Stimulated activated memory B cell treated with anti-CD40 and anti-IgM and Interleukin-4, amounts not matched to agents 10 μg/mL and 1 μg/mL and 100 μg/mL, for 72 hours (primary cell): ENCODE measurements at regions not wholly inside any gene's neighbourhood (a gene's known extent, or its start where the extent isn't known, plus 50 kb on each side); places are given as distances from the start of the nearest gene placed in this dataset.

ENCODE experiments used
- ATAC-seq: fragments of 150-1000 bp; cut with Tn5 transposase; 2 replicates; pipeline ENCODE4 v1.10.0; 2021
- H3K27ac Mint-ChIP-seq: one replicate; pipeline ENCODE4 v1.8.0; 2022; ENCODE audit warnings: mild to moderate bottlenecking, mixed read lengths
- H3K27me3 Mint-ChIP-seq: one replicate; pipeline ENCODE4 v1.8.0; 2022; ENCODE audit warnings: mixed read lengths
- H3K36me3 Mint-ChIP-seq: one replicate; pipeline ENCODE4 v1.8.0; 2022; ENCODE audit warnings: mixed read lengths
- H3K4me1 Mint-ChIP-seq: one replicate; pipeline ENCODE4 v1.8.0; 2022; ENCODE audit warnings: mixed read lengths
- H3K4me3 Mint-ChIP-seq: one replicate; pipeline ENCODE4 v1.8.0; 2022; ENCODE audit warnings: mild to moderate bottlenecking, moderate library complexity, mixed read lengths
- H3K9me3 Mint-ChIP-seq: one replicate; pipeline ENCODE4 v1.8.0; 2022; ENCODE audit warnings: mixed read lengths

GRCh38 chr7:132072873-132073272, 503.4 kb downstream of the PLXNA4 start:
- Mint-ChIP-seq H3K36me3 (no peaks in the 10 kb centered on the region), H3K27ac (no peak overlapping the region), H3K4me3 (no peak overlapping the region), H3K4me1 (no peaks in the 10 kb centered on the region), H3K9me3 (no peaks in the 10 kb centered on the region), H3K27me3 (peaks cover 9% of the 10 kb centered on the region)
- ATAC-seq, result peak; percentile 25

GRCh38 chr7:132072165-132072564, 504.1 kb downstream of the PLXNA4 start:
- Mint-ChIP-seq H3K4me1 (no peaks in the 10 kb centered on the region), H3K4me3 (no peak overlapping the region), H3K27ac (no peak overlapping the region), H3K9me3 (no peaks in the 10 kb centered on the region), H3K36me3 (no peaks in the 10 kb centered on the region), H3K27me3 (peaks cover 9% of the 10 kb centered on the region)
- no peak for ATAC-seq

GRCh38 chr7:132069306-132069705, 507.0 kb downstream of the PLXNA4 start:
- Mint-ChIP-seq H3K4me3 (no peak overlapping the region), H3K27ac (no peak overlapping the region), H3K9me3 (no peaks in the 10 kb centered on the region), H3K36me3 (no peaks in the 10 kb centered on the region), H3K27me3 (no peaks in the 10 kb centered on the region), H3K4me1 (no peaks in the 10 kb centered on the region)
- ATAC-seq, result no peak

GRCh38 chr7:132066761-132067171, 509.5 kb downstream of the PLXNA4 start:
- no peaks in the 10 kb centered on the region for H3K9me3 Mint-ChIP-seq
- no peaks in the 10 kb centered on the region for H3K27me3 Mint-ChIP-seq
- H3K4me1 Mint-ChIP-seq, result no peaks in the 10 kb centered on the region
- no peak overlapping the region for H3K4me3 Mint-ChIP-seq
- no peaks in the 10 kb centered on the region for H3K36me3 Mint-ChIP-seq
- no peak overlapping the region for H3K27ac Mint-ChIP-seq
- no peak for ATAC-seq

- no peak overlapping the region for H3K4me3 Mint-ChIP-seq
- H3K27ac Mint-ChIP-seq, result no peak overlapping the region
- no peaks in the 10 kb centered on the region for H3K4me1 Mint-ChIP-seq
- H3K9me3 Mint-ChIP-seq, result no peaks in the 10 kb centered on the region
- no peak for ATAC-seq
- H3K27me3 Mint-ChIP-seq, result no peaks in the 10 kb centered on the region
- H3K36me3 Mint-ChIP-seq, result no peaks in the 10 kb centered on the region
These were observed 509.7 kb upstream of the PODXL start for GRCh38 chr7:132065989-132066603.

- Mint-ChIP-seq H3K4me3 (no peak overlapping the region), H3K27me3 (no peaks in the 10 kb centered on the region), H3K36me3 (no peaks in the 10 kb centered on the region), H3K4me1 (no peaks in the 10 kb centered on the region), H3K9me3 (no peaks in the 10 kb centered on the region), H3K27ac (no peak overlapping the region)
- no peak for ATAC-seq
These were observed 509.0 kb upstream of the PODXL start for GRCh38 chr7:132065193-132065988.

GRCh38 chr7:132063800-132064199, 507.4 kb upstream of the PODXL start:
- Mint-ChIP-seq H3K4me1 (no peaks in the 10 kb centered on the region), H3K27ac (no peak overlapping the region)

GRCh38 chr7:132061937-132062336, 505.5 kb upstream of the PODXL start:
- ATAC-seq, result no peak
- Mint-ChIP-seq H3K36me3 (no peaks in the 10 kb centered on the region), H3K4me1 (no peaks in the 10 kb centered on the region), H3K9me3 (peaks cover 4% of the 10 kb centered on the region), H3K27ac (no peak overlapping the region), H3K27me3 (no peaks in the 10 kb centered on the region), H3K4me3 (no peak overlapping the region)

More at GRCh38 chr7:132063800-132064199, 507.4 kb upstream of the PODXL start:
- no peak for ATAC-seq
- Mint-ChIP-seq H3K36me3 (no peaks in the 10 kb centered on the region), H3K9me3 (no peaks in the 10 kb centered on the region), H3K4me3 (no peak overlapping the region), H3K27me3 (no peaks in the 10 kb centered on the region)

- Mint-ChIP-seq H3K9me3 (peaks cover 9% of the 10 kb centered on the region), H3K4me3 (no peak overlapping the region), H3K27me3 (no peaks in the 10 kb centered on the region), H3K27ac (no peak overlapping the region), H3K36me3 (no peaks in the 10 kb centered on the region), H3K4me1 (no peaks in the 10 kb centered on the region)
- ATAC-seq, result peak; percentile 31
These were observed 502.7 kb upstream of the PODXL start for GRCh38 chr7:132059141-132059540.

GRCh38 chr7:132055336-132056120, 499.1 kb upstream of the PODXL start:
- H3K36me3 Mint-ChIP-seq, result no peaks in the 10 kb centered on the region
- H3K4me1 Mint-ChIP-seq, result no peaks in the 10 kb centered on the region
- ATAC-seq, result no peak
- no peak overlapping the region for H3K4me3 Mint-ChIP-seq
- H3K27ac Mint-ChIP-seq, result no peak overlapping the region
- peaks cover 9% of the 10 kb centered on the region for H3K9me3 Mint-ChIP-seq
- no peaks in the 10 kb centered on the region for H3K27me3 Mint-ChIP-seq

- Mint-ChIP-seq H3K4me3 (no peak overlapping the region), H3K9me3 (peaks cover 9% of the 10 kb centered on the region), H3K36me3 (no peaks in the 10 kb centered on the region), H3K27ac (no peak overlapping the region), H3K4me1 (no peaks in the 10 kb centered on the region), H3K27me3 (peaks cover 12% of the 10 kb centered on the region)
- no peak for ATAC-seq
These were observed 497.4 kb upstream of the PODXL start for GRCh38 chr7:132053871-132054270.

GRCh38 chr7:132051311-132051710, 494.9 kb upstream of the PODXL start:
- Mint-ChIP-seq H3K4me1 (no peaks in the 10 kb centered on the region), H3K36me3 (no peaks in the 10 kb centered on the region), H3K27me3 (peaks cover 12% of the 10 kb centered on the region), H3K27ac (no peak overlapping the region), H3K4me3 (no peak overlapping the region), H3K9me3 (no peaks in the 10 kb centered on the region)
- no peak for ATAC-seq

GRCh38 chr7:132049462-132050304, 493.3 kb upstream of the PODXL start:
- Mint-ChIP-seq H3K4me1 (no peaks in the 10 kb centered on the region), H3K27ac (no peak overlapping the region), H3K36me3 (no peaks in the 10 kb centered on the region)

GRCh38 chr7:132045481-132045980, 489.1 kb upstream of the PODXL start:
- no peak overlapping the region for H3K27ac Mint-ChIP-seq
- peaks cover 12% of the 10 kb centered on the region for H3K27me3 Mint-ChIP-seq

More at GRCh38 chr7:132049462-132050304, 493.3 kb upstream of the PODXL start:
- H3K9me3 Mint-ChIP-seq, result no peaks in the 10 kb centered on the region
- H3K4me3 Mint-ChIP-seq, result no peak overlapping the region
- peaks cover 12% of the 10 kb centered on the region for H3K27me3 Mint-ChIP-seq
- no peak for ATAC-seq

GRCh38 chr7:132045002-132045401, 488.6 kb upstream of the PODXL start:
- no peaks in the 10 kb centered on the region for H3K9me3 Mint-ChIP-seq
- no peak for ATAC-seq
- H3K27ac Mint-ChIP-seq, result no peak overlapping the region
- H3K36me3 Mint-ChIP-seq, result no peaks in the 10 kb centered on the region
- no peaks in the 10 kb centered on the region for H3K4me1 Mint-ChIP-seq
- H3K4me3 Mint-ChIP-seq, result no peak overlapping the region
- peaks cover 8% of the 10 kb centered on the region for H3K27me3 Mint-ChIP-seq

More at GRCh38 chr7:132045481-132045980, 489.1 kb upstream of the PODXL start:
- ATAC-seq, result no peak
- H3K9me3 Mint-ChIP-seq, result no peaks in the 10 kb centered on the region
- H3K4me1 Mint-ChIP-seq, result no peaks in the 10 kb centered on the region
- H3K36me3 Mint-ChIP-seq, result no peaks in the 10 kb centered on the region
- no peak overlapping the region for H3K4me3 Mint-ChIP-seq
